Right lobe of liver (tissue), 4 donors: ENCODE measurements at regions not wholly inside any gene's neighbourhood (a gene's known extent, or its start where the extent isn't known, plus 50 kb on each side); places are given as distances from the start of the nearest gene placed in this dataset.

Experiments used
- POLR2A ChIP-seq: fragments of 450-650 bp; IDR thresholded peaks from one replicate; pipeline ENCODE4 v1.6.1; 2017; ENCODE audit warnings: antibody characterized with exemption, mild to moderate bottlenecking
- TF ChIP-seq, protein P1 (sequence below), 4 donors: fragments of 200-600 bp in 3 of 4; fragments of 450-650 bp in 1 of 4; IDR thresholded peaks; one replicate each; pipeline versions ENCODE4 v1.5.1 to v1.8.0; 2016 to 2022; ENCODE audit warnings: antibody characterized with exemption in 4 of 4, mild to moderate bottlenecking in 2 of 4
- donor health status: DM: no; HTN: no; CAD: no.
- donor health status: DM: no; HTN: no; CAD: no.
- donor health status: DM: no; HTN: yes; CAD: no.

DNA sequence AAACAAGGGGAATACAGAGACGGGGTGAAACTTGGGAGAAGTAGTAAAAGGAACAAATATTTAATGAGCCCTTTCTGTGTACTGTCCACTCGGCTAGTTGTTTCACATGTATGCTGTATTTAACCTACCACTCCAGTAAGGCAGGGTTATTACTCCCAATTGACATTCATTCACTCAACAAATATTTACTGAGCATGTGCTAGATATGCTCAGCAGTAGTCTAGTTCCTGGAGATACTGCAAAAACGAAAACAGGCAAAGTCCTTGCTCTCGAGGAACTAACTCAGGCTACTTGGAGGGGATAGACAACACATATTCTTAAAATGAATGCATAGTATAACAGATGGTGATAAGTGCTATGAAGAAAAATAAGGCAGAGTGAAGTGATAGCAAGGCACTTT is 207.3 kb downstream of the SS18 start:
- TF ChIP-seq, protein P1, sequence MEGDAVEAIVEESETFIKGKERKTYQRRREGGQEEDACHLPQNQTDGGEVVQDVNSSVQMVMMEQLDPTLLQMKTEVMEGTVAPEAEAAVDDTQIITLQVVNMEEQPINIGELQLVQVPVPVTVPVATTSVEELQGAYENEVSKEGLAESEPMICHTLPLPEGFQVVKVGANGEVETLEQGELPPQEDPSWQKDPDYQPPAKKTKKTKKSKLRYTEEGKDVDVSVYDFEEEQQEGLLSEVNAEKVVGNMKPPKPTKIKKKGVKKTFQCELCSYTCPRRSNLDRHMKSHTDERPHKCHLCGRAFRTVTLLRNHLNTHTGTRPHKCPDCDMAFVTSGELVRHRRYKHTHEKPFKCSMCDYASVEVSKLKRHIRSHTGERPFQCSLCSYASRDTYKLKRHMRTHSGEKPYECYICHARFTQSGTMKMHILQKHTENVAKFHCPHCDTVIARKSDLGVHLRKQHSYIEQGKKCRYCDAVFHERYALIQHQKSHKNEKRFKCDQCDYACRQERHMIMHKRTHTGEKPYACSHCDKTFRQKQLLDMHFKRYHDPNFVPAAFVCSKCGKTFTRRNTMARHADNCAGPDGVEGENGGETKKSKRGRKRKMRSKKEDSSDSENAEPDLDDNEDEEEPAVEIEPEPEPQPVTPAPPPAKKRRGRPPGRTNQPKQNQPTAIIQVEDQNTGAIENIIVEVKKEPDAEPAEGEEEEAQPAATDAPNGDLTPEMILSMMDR (IDR thresholded peaks at IDR 0.05), result no peak
- no peak for TF ChIP-seq POLR2A
